Liver (tissue), 3 donors: ENCODE measurements at regions not wholly inside any gene's neighbourhood (a gene's known extent, or its start where the extent isn't known, plus 50 kb on each side); places are given as distances from the start of the nearest gene placed in this dataset.

Source experiments
- CTCF ChIP-seq: fragments of 150-350 bp; IDR thresholded peaks from 2 replicates; pipeline ENCODE4 v1.5.1; 2017; ENCODE audit warnings: improper control_type of control experiment, low read depth, low read length; ENCODE audit not compliant: missing input control
- NR2F2 ChIP-seq: IDR thresholded peaks from 2 replicates; pipeline ENCODE4 v1.6.1; 2016; ENCODE audit warnings: antibody characterized with exemption
- TAF1 ChIP-seq: conservative IDR thresholded peaks from 2 replicates; pipeline ENCODE4 v1.6.1; 2016; ENCODE audit warnings: antibody characterized with exemption, mild to moderate bottlenecking
- YY1 ChIP-seq: IDR thresholded peaks from 2 replicates; pipeline ENCODE4 v1.6.1; 2016; ENCODE audit warnings: antibody characterized with exemption, mild to moderate bottlenecking
- donor health status: healthy.
- donor health status: healthy.

- TF ChIP-seq CTCF (no peak), NR2F2 (no peak), YY1 (no peak), TAF1 (no peak)
These were observed 153.1 kb upstream of the VCX start for GRCh38 chrX:7689791-7690412.
